ENCODE measurements at regions not wholly inside any gene's neighbourhood (a gene's known extent, or its start where the extent isn't known, plus 50 kb on each side); places are given as distances from the start of the nearest gene placed in this dataset.

DNA sequence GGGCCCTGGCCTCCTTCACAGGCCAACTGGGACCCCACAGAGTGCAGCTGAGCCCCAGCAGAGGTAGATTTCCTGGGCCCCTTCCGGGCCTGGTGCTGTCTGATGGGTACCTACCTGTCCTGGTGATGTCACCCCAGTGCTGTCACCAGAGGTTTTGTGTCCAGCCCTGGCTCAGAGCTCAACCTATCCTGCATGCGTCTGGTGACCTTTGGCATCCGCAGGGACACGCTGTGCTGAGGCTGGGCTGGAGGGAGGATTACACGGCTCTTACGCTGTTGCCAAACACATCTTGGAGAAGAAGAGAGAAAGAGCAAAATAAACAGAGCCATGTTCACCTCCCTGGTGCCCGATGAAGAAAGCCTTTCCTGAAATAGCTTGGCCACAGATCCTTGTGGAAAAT lies 70.6 kb upstream of the MED9 start (continued):
- TF ChIP-seq, protein P1, sequence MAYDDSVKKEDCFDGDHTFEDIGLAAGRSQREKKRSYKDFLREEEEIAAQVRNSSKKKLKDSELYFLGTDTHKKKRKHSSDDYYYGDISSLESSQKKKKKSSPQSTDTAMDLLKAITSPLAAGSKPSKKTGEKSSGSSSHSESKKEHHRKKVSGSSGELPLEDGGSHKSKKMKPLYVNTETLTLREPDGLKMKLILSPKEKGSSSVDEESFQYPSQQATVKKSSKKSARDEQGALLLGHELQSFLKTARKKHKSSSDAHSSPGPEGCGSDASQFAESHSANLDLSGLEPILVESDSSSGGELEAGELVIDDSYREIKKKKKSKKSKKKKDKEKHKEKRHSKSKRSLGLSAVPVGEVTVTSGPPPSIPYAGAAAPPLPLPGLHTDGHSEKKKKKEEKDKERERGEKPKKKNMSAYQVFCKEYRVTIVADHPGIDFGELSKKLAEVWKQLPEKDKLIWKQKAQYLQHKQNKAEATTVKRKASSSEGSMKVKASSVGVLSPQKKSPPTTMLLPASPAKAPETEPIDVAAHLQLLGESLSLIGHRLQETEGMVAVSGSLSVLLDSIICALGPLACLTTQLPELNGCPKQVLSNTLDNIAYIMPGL (CRISPR knock-in tag; IDR thresholded peaks at IDR 0.05; ENCODE audit: borderline replicate concordance in 1 of 2, low read depth in 1 of 2): no peak; a peak in 1 of 4 replicates
- no peak for TF ChIP-seq PAWR (CRISPR knock-in tag; IDR thresholded peaks at IDR 0.05; ENCODE audit: borderline replicate concordance)
- TF ChIP-seq ZNF232 (CRISPR knock-in tag; IDR thresholded peaks at IDR 0.05; ENCODE audit: borderline replicate concordance): no peak
- TF ChIP-seq, protein P2, sequence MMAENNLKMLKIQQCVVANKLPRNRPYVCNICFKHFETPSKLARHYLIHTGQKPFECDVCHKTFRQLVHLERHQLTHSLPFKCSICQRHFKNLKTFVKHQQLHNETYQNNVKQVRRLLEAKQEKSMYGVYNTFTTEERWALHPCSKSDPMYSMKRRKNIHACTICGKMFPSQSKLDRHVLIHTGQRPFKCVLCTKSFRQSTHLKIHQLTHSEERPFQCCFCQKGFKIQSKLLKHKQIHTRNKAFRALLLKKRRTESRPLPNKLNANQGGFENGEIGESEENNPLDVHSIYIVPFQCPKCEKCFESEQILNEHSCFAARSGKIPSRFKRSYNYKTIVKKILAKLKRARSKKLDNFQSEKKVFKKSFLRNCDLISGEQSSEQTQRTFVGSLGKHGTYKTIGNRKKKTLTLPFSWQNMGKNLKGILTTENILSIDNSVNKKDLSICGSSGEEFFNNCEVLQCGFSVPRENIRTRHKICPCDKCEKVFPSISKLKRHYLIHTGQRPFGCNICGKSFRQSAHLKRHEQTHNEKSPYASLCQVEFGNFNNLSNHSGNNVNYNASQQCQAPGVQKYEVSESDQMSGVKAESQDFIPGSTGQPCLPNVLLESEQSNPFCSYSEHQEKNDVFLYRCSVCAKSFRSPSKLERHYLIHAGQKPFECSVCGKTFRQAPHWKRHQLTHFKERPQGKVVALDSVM (CRISPR knock-in tag; IDR thresholded peaks at IDR 0.05): no peak
- TF ChIP-seq, protein P3, sequence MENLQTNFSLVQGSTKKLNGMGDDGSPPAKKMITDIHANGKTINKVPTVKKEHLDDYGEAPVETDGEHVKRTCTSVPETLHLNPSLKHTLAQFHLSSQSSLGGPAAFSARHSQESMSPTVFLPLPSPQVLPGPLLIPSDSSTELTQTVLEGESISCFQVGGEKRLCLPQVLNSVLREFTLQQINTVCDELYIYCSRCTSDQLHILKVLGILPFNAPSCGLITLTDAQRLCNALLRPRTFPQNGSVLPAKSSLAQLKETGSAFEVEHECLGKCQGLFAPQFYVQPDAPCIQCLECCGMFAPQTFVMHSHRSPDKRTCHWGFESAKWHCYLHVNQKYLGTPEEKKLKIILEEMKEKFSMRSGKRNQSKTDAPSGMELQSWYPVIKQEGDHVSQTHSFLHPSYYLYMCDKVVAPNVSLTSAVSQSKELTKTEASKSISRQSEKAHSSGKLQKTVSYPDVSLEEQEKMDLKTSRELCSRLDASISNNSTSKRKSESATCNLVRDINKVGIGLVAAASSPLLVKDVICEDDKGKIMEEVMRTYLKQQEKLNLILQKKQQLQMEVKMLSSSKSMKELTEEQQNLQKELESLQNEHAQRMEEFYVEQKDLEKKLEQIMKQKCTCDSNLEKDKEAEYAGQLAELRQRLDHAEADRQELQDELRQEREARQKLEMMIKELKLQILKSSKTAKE (CRISPR knock-in tag; IDR thresholded peaks at IDR 0.05; ENCODE audit: borderline replicate concordance): no peak
- no peak; the same call in 1 of the 2 replicates for TF ChIP-seq TGIF2 (CRISPR knock-in tag; IDR thresholded peaks at IDR 0.05)
- TF ChIP-seq, protein P4, sequence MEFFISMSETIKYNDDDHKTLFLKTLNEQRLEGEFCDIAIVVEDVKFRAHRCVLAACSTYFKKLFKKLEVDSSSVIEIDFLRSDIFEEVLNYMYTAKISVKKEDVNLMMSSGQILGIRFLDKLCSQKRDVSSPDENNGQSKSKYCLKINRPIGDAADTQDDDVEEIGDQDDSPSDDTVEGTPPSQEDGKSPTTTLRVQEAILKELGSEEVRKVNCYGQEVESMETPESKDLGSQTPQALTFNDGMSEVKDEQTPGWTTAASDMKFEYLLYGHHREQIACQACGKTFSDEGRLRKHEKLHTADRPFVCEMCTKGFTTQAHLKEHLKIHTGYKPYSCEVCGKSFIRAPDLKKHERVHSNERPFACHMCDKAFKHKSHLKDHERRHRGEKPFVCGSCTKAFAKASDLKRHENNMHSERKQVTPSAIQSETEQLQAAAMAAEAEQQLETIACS (CRISPR knock-in tag; IDR thresholded peaks at IDR 0.05): no peak
- no peak for TF ChIP-seq SP4 (CRISPR knock-in tag; IDR thresholded peaks at IDR 0.05)
- no peak for TF ChIP-seq ZNF34 (CRISPR knock-in tag; IDR thresholded peaks at IDR 0.05; ENCODE audit: borderline replicate concordance)
- TF ChIP-seq PHF5A (CRISPR knock-in tag; IDR thresholded peaks at IDR 0.05; ENCODE audit: low read depth, unreplicated experiment): no peak
- TF ChIP-seq CHD4 (IDR thresholded peaks at IDR 0.05; ENCODE audit: borderline replicate concordance, low read length): no peak
- TF ChIP-seq RFXAP (CRISPR knock-in tag; IDR thresholded peaks at IDR 0.05; ENCODE audit: borderline replicate concordance): no peak
- no peak for TF ChIP-seq PHF21A (CRISPR knock-in tag; IDR thresholded peaks at IDR 0.05)
- no peak for TF ChIP-seq ZC3H4 (CRISPR knock-in tag; IDR thresholded peaks at IDR 0.05; ENCODE audit: borderline replicate concordance)
- TF ChIP-seq RFX5 (IDR thresholded peaks at IDR 0.05; ENCODE audit: low read depth, low read length): no peak
- TF ChIP-seq GFI1 (CRISPR knock-in tag; IDR thresholded peaks at IDR 0.05; ENCODE audit: borderline replicate concordance): no peak
- TF ChIP-seq SMAD3 (CRISPR knock-in tag; IDR thresholded peaks at IDR 0.05): 0 out of 2 replicates have a peak, but pooled peaks have one; percentile 30
- TF ChIP-seq POGZ (CRISPR knock-in tag; IDR thresholded peaks at IDR 0.05): peak; percentile 46
- TF ChIP-seq EP300 (IDR thresholded peaks at IDR 0.05; ENCODE audit: low read depth in 2 of 2, low read length in 2 of 2): no peak
- no peak for TF ChIP-seq EP300 (CRISPR knock-in tag; IDR thresholded peaks at IDR 0.05; ENCODE audit: borderline replicate concordance)
- TF ChIP-seq, protein P5, sequence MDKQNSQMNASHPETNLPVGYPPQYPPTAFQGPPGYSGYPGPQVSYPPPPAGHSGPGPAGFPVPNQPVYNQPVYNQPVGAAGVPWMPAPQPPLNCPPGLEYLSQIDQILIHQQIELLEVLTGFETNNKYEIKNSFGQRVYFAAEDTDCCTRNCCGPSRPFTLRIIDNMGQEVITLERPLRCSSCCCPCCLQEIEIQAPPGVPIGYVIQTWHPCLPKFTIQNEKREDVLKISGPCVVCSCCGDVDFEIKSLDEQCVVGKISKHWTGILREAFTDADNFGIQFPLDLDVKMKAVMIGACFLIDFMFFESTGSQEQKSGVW (CRISPR knock-in tag; IDR thresholded peaks at IDR 0.05; ENCODE audit: borderline replicate concordance): no peak
